ENCODE measurements at regions not wholly inside any gene's neighbourhood (a gene's known extent, or its start where the extent isn't known, plus 50 kb on each side); places are given as distances from the start of the nearest gene placed in this dataset.

GRCh38 chr3:105152987-105153386, 213.7 kb upstream of the ALCAM start:
- H3K27me3 ChIP-seq, result no peaks in the 10 kb centered on the region
- no peaks in the 10 kb centered on the region for H3K4me1 ChIP-seq
- no peak for DNase-seq
- intact Hi-C loops (cut with DNase I), result no loop called here
- no peak for TF ChIP-seq POLR2A (IDR thresholded peaks at IDR 0.05)
- no peak for TF ChIP-seq CTCF (IDR thresholded peaks at IDR 0.05)
- no peak overlapping the region for H3K4me3 ChIP-seq
- no peaks in the 10 kb centered on the region for H3K36me3 ChIP-seq
- no peaks in the 10 kb centered on the region for H3K9me3 ChIP-seq
- no peak overlapping the region for H3K27ac ChIP-seq
- 81 to 82% methylated on average over 1 of the region's 1 CpG for WGBS, 2 donors

GRCh38 chr3:105154692-105155091, 212.0 kb upstream of the ALCAM start:
- no peak overlapping the region for H3K27ac ChIP-seq
- H3K36me3 ChIP-seq, result no peaks in the 10 kb centered on the region
- intact Hi-C loops (cut with DNase I), result no loop called here
- H3K4me3 ChIP-seq, result no peak overlapping the region
- H3K9me3 ChIP-seq, result no peaks in the 10 kb centered on the region
- no peaks in the 10 kb centered on the region for H3K4me1 ChIP-seq
- no peak for DNase-seq
- no peaks in the 10 kb centered on the region for H3K27me3 ChIP-seq
- no peak for TF ChIP-seq POLR2A (IDR thresholded peaks at IDR 0.05)
- TF ChIP-seq CTCF (IDR thresholded peaks at IDR 0.05), result no peak

- intact Hi-C loops (cut with DNase I), result no loop called here
- no peak for TF ChIP-seq POLR2A (IDR thresholded peaks at IDR 0.05)
- no peak for TF ChIP-seq CTCF (IDR thresholded peaks at IDR 0.05)
- WGBS, 2 donors, result 85 to 88% methylated on average over 5 of the region's 5 CpGs
These were observed 209.5 kb upstream of the ALCAM start for GRCh38 chr3:105157067-105157765.

GRCh38 chr3:105157766-105158085, 209.0 kb upstream of the ALCAM start:
- WGBS, 2 donors, result 58 to 79% methylated on average over 3 of the region's 3 CpGs
- TF ChIP-seq POLR2A (IDR thresholded peaks at IDR 0.05) (no peak), CTCF (IDR thresholded peaks at IDR 0.05) (no peak)
- no peak overlapping the region for H3K4me3 ChIP-seq
- no peak overlapping the region for H3K27ac ChIP-seq
- H3K36me3 ChIP-seq, result no peaks in the 10 kb centered on the region
- intact Hi-C loops (cut with DNase I), result no loop called here
- DNase-seq, result no peak
- no peaks in the 10 kb centered on the region for H3K9me3 ChIP-seq
- H3K4me1 ChIP-seq, result no peaks in the 10 kb centered on the region
- no peaks in the 10 kb centered on the region for H3K27me3 ChIP-seq

More at GRCh38 chr3:105157067-105157765, 209.5 kb upstream of the ALCAM start:
- Histone ChIP-seq H3K36me3 (no peaks in the 10 kb centered on the region), H3K27me3 (no peaks in the 10 kb centered on the region), H3K27ac (no peak overlapping the region), H3K4me1 (no peaks in the 10 kb centered on the region), H3K9me3 (no peaks in the 10 kb centered on the region), H3K4me3 (no peak overlapping the region)
- no peak for DNase-seq

- H3K4me1 ChIP-seq, result no peaks in the 10 kb centered on the region
- intact Hi-C loops (cut with DNase I), result no loop called here
- H3K27ac ChIP-seq, result no peak overlapping the region
- DNase-seq, result no peak
- no peaks in the 10 kb centered on the region for H3K27me3 ChIP-seq
- no peak overlapping the region for H3K4me3 ChIP-seq
- H3K9me3 ChIP-seq, result no peaks in the 10 kb centered on the region
- no peaks in the 10 kb centered on the region for H3K36me3 ChIP-seq
- TF ChIP-seq POLR2A (IDR thresholded peaks at IDR 0.05) (no peak), CTCF (IDR thresholded peaks at IDR 0.05) (no peak)
These were observed 208.4 kb upstream of the ALCAM start for GRCh38 chr3:105158286-105158685.
